SHP77 treated with DMSO at 0.1 percent for 48 hours (cell line): ENCODE measurements at regions not wholly inside any gene's neighbourhood (a gene's known extent, or its start where the extent isn't known, plus 50 kb on each side); places are given as distances from the start of the nearest gene placed in this dataset.

Experiments
- DNase-seq: peaks from one replicate; lab custom pipeline; 2025; lab: John Stamatoyannopoulos, UW

DNA sequence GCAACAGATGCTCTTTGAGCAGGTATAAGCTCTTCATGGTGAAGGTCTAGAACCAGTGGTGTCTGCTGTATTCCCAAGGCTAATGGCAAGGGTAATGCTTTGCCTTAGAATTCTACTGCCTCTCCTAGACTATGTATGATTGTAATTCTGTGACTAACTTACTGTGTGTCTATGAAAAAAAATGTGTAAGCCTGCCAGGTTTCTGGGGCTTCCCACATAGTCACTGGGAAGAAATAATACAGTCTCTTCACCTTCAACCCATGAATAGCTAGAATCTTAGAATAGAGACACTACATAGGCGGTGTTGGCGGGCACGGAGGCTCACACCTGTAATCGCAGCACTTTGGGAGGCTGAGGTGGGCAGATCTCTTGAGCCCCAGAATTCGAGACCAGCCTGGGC is 84.1 kb downstream of the C11orf91 start:
- no peak for DNase-seq

DNA sequence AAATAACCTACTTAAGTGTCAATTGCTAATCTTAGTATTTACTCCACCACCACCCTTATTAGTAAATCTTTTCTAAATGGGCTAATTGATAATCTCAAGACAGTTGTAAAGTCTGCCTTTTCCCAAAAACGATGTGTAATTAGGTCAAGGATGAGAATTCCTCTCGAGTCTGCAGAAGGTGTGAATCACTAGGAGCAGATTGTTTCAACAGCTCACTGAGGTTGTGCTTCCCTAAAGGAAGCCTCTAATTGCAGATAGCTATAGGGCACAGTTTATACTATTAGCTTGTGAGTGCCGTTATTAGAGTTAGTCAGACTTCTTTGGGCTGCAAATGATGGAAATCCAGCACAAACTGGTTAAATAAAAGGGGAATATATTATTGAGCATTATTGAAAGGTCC is 84.9 kb downstream of the C11orf91 start:
- no peak for DNase-seq

GRCh38 chr11:33613404-33613803 is 87.2 kb downstream of the C11orf91 start:
- no peak for DNase-seq

DNA sequence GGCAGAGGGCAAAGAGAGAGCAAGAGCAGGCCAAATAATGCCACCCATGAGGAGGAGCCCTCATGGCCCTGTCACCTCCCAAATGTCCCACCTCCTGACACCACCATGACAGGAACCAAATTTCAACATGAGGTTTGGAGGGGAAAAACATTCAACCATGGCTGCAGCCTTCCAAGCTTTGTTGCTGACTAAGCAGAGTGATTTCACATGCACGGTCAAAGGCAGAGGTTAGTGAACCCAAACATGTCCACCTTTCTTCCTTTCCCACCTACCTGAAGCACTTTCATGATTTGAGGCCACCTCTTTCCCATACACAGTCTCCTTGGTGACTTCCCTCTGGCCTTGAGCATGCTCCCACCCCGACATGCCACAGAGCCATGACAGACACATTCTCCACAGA is 89.7 kb downstream of the C11orf91 start:
- DNase-seq, result no peak

GRCh38 chr11:33608386-33608785 is 92.2 kb downstream of the C11orf91 start:
- no peak for DNase-seq

DNA sequence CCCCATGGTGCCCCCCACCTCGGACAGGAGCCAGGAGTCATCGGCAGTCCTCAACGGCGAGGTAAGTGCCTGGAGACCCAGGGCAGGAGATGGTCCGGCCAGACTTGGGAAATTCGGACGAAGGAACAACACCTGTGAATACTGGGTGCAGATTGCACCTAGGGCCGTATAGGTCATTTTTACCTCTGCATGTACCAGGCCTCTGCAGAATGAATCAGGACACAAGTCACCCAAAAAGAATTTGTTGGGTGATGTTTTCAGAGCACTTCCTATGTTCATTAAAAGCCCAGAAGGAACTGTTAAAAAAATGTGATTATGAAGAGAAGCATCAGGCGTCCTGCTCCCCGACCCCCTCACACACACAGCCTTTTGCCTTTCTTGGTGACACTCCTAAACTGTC is 93.9 kb downstream of the C11orf91 start:
- no peak for DNase-seq

DNA sequence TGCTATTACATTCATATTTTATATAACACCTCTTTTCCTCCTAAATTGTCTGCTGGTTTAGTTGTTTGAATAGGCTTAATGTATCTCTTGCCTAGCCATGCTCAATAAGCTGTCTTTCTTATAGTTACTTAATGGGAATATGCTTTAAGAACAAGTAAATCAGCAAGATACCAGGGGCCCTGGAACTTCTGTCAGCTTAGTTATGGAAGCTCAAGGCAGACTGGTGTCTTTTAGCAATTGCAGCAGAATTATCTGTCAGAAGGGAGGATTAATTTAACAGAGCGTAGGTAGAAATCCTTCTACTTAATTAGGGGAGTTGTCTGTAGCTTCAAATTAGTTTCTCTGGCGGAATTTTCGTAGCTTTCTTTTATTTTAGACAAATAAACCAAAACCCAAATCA is 94.9 kb downstream of the C11orf91 start:
- no peak for DNase-seq

- no peak for DNase-seq
Observed at GRCh38 chr11:33598426-33599069, 102.1 kb downstream of the C11orf91 start.

DNA sequence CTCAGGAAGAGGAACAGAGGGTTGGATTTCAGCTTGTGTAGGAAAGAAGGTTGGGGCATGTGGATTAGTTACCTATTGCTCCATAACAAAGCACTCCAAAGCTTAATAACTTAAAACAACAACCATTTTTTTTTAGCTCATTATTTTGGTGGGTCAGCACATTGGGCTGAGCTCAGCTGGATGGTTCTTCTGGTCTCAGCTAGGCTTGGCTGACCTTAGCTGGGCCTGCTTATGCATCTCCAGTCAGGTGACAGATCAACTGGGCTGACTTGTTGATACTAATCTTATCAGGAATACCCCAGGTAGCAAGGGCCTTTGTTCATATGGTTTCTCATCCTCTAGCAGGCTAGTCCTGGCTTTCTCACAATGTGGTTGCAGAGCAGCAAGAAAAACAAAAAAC is 106.4 kb downstream of the C11orf91 start:
- no peak for DNase-seq

DNA sequence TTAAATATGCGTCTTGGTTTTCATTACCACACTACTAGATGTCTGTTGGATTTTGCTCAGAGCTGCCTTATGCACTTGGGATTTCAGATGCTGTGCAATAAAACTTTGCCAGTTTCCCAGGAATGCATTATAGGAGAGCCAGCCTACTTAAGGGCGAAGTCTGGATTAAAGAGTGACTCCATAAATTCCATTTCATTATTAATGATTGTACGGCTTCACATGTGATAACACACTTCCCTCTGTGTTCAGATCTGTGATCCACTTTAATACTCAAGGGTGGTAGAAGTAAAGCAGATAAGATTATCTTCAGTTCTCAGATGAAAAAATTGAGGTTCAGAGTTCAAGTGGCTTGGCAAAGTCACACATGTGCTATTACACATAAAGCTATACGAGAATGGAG is 110.2 kb downstream of the C11orf91 start:
- DNase-seq, result no peak

DNA sequence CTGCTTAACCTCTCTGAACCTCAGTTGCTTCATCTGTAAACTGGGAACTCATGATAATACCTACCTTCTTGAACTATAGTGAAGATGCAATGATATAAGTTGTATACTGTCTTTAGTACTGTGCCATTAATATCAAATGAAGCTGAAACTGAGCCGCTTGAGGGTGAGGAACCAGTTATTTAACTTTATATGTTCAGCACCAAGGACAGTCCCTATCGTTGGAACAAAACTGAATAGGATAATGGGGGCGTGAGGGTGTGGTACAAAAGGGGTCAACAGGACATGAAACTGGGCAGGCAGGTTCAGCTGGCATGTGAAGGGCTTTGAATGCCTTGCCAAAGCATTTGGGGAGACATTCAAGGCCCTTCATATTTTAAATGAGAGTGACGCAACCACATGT is 112.6 kb downstream of the C11orf91 start:
- no peak for DNase-seq

GRCh38 chr11:33585586-33586209 is 114.9 kb downstream of the C11orf91 start:
- DNase-seq, result no peak

DNA sequence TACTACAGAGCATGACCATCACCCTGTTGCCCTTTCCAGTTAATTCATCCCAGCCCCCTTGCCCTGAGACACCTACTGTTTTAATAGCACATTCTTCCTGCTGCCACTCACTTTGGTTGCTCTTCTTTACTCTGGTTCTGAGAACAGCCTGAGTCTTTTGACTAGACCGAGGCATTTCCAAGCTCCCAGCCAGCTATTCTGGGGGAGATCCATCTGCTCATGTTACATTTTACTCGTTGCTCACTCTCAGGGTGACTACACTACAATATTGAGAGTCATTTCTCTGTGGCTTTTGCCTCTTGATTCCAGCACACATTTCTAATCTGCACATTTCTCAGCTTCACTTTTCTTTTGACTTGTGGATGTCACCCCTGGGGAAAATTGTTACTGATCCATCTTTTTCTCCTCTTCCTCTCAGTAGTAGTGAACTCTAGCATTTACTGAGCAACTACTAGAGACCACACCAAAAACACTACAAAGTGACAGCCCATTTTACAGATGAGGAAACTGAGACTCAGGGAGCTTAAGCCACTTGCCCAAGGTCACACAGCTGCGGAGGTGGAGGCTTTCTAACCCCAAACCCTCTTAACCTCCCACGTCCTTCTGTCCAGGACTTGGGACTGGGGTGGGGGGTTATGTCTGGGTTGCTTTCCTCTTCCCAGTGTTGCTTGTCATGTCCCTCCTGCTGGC is 117.8 kb downstream of the C11orf91 start:
- DNase-seq, result no peak

- no peak for DNase-seq
Observed at GRCh38 chr11:33579101-33579500, 121.5 kb downstream of the C11orf91 start.

GRCh38 chr11:33577204-33577603 is 123.4 kb downstream of the C11orf91 start:
- no peak for DNase-seq

DNA sequence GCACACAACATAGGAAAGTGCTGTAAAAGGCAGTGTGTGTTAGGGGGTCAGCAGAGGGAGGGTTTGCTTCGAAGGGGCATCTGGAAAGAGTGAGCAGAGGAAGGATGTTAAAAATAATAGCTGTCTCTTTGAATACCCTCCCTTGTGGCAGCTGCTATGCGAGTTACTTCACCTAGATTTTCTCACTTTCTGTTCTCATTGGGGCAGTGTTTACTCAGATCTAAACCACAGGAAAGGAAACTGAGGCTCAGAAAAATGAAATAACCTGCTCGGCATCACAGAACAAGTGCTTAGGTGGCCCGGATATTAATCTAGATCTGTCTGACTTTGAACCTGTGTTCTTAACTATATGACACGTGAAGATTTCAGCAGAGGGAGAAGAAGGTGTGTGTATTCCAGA is 125.3 kb downstream of the C11orf91 start:
- DNase-seq, result no peak

DNA sequence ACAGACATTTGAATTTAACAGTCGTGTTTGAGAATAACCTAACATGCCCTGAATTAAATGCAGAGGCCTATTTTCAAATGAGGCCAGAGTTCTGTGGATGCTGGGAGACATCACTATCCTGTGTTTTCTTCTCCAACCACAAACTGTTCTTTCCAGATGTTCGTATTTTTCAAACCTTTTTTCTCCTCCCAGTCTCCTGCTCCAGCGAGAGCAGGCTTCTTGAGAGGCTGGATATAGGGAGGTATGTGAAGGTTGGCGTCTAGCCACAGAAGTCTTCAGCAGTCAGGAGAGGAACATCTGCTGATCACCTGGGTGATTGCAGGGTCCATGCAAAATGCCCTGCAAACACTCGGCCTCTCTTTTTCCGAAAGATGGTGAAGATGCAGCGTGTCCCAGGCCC is 126.3 kb downstream of the C11orf91 start:
- DNase-seq, result no peak

DNA sequence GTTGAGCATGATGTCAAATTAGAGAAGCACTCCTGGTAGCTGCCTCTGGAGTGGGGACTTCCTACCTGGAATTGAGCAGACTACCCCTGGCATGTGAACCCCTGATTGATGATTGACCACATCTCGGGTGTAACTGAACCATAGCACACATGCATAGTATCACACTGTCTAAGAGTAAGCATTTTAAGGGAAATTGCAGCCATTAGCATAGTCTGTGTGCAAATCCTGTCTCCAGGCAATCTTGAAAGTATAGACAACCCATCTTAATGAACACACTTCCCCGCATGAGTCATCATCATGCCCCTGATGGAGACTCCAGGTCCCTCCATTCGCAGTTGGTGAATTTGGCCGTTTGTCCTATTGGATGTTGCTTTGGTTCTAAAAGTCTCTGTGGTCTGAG is 131.3 kb downstream of the C11orf91 start:
- no peak for DNase-seq

DNA sequence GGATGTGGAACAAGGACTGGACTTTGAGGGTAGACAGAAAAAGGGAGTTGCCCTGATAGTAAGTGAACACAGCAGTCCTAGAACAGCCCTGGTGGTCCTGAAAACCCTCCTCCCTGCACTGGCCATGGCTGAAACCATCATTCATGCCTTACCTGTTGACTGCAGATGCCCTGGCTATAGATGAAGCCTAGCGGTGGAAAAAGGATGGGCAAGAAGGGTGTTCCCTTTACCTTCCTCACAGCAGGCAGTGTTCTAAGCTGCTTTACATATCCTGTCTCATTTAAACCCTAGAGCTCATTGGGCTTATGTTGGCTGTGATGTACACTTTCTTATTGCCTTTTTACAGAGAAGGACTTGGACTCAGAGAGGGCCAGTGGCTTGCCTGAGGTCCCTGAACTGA is 133.6 kb downstream of the C11orf91 start:
- no peak for DNase-seq

GRCh38 chr11:33564856-33565453 is 135.7 kb downstream of the C11orf91 start:
- no peak for DNase-seq

DNA sequence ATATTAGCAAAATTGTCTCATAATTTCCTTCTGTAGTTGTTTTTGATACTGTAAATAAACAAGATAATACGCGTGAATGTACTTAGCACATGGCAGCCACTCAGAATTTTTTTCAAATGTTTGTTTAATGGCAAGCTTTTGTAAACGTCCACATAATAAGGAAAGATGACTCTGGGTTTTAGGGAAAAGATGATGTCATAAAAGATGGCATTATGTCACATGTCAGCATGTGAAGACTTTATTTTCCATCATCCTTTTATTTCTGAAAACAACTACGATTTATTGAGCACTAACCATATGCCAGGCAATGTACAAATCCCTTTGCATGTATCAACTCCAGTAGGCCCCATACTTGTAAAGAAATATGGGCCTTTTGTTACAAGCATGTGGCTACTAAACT is 139.9 kb downstream of the C11orf91 start:
- no peak for DNase-seq

GRCh38 chr11:33559567-33559966 is 141.1 kb downstream of the C11orf91 start:
- no peak for DNase-seq

DNA sequence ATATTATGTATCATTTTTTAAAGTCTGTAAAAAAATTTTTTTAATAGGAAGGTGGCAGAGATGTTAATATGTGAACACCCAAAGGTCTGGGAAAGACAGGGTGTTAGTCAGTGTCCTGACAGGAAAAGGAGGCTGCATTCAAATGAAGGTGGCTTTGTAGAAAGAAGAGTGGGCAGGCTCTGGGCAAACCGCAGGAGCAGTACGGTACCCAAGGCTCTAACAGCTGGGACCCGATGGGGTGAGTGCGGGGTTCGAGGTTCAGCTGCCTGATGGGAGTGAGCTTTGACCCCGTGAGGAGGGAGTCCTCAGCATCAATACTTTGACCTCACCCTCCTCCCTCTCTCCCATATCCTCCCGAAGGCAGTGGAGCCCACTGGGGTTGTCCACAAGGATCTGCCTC is 142.5 kb downstream of the C11orf91 start:
- no peak for DNase-seq
